Sigmoid colon (tissue), 6 donors: ENCODE measurements at regions not wholly inside any gene's neighbourhood (a gene's known extent, or its start where the extent isn't known, plus 50 kb on each side); places are given as distances from the start of the nearest gene placed in this dataset.
"Not testable (repeated sequence)": the region's sequence is repeated elsewhere in the genome, so short reads cannot be mapped to it uniquely, and the experiment has no call there.

Source experiments
- DNase-seq: peaks from one replicate; pipeline ENCODE4 v3.0.0-alpha.2; 2019
- H3K27ac ChIP-seq, 4 donors: fragments of 200-600 bp; sonication (generic); one replicate each; pipeline ENCODE4 v1.5.1; 2016 to 2019; ENCODE audit warnings: mild to moderate bottlenecking in 1 of 4
- H3K27me3 ChIP-seq, 3 donors: fragments of 200-600 bp; sonication (generic); one replicate each; pipeline ENCODE4 v1.5.1; 2019; ENCODE audit warnings: mild to moderate bottlenecking in 1 of 3
- H3K36me3 ChIP-seq, 4 donors: fragments of 200-600 bp; sonication (generic); one replicate each; pipeline ENCODE4 v1.5.1; 2016 to 2019
- H3K4me1 ChIP-seq, 4 donors: fragments of 200-600 bp; sonication (generic); one replicate each; pipeline ENCODE4 v1.5.1; 2017 to 2019
- H3K4me3 ChIP-seq, 4 donors: fragments of 200-600 bp; sonication (generic); one replicate each; pipeline ENCODE4 v1.5.1; 2017 to 2019; ENCODE audit warnings: mild to moderate bottlenecking in 2 of 4, moderate library complexity in 1 of 4
- H3K9me3 ChIP-seq, 4 donors: fragments of 200-600 bp in 3 of 4; sonication (generic) in 3 of 4; one replicate each; pipeline versions ENCODE4 v1.5.1 to v1.6.1; 2013 to 2019
- EP300 ChIP-seq, 4 donors: sonication (generic); formaldehyde crosslinking; IDR thresholded peaks; one replicate each; pipeline ENCODE4 v1.6.1; 2017; ENCODE audit warnings: antibody characterized with exemption in 4 of 4
- POLR2A ChIP-seq, 2 donors: fragments of 450-650 bp; IDR thresholded peaks; one replicate each; pipeline ENCODE4 v1.6.1; 2016; ENCODE audit warnings: antibody characterized with exemption in 2 of 2, mild to moderate bottlenecking in 2 of 2, moderate library complexity in 2 of 2
- POLR2AphosphoS5 ChIP-seq, 4 donors: sonication (generic); formaldehyde crosslinking; IDR thresholded peaks; one replicate each; pipeline ENCODE4 v1.6.1; 2017; ENCODE audit warnings: antibody characterized with exemption in 4 of 4
- WGBS, 2 donors: extraction: QIAGEN DNeasy Blood & Tissue Kit; methylation state at CpG; one replicate each; pipeline ENCODE4 v1.1.7; 2013; 5-methylcytosine and 5-hydroxymethylcytosine counted together
- intact Hi-C: fragments of 100-400 bp; cut with DNase I; formaldehyde crosslinking; loops from one replicate; pipeline ENCODE4 v1.15.1; 2023
- TF ChIP-seq, protein P1 (sequence below), 4 experiments: fragments of 450-650 bp in 3 of 4; fragments of 200-600 bp in 1 of 4; IDR thresholded peaks; one replicate each; pipeline ENCODE4 v1.5.1; 2016 to 2019; ENCODE audit warnings: antibody characterized with exemption in 4 of 4, mild to moderate bottlenecking in 3 of 4, moderate library complexity in 2 of 4
- donor health status: healthy with polysubstance abuse.
- donor health status: healthy.

DNA sequence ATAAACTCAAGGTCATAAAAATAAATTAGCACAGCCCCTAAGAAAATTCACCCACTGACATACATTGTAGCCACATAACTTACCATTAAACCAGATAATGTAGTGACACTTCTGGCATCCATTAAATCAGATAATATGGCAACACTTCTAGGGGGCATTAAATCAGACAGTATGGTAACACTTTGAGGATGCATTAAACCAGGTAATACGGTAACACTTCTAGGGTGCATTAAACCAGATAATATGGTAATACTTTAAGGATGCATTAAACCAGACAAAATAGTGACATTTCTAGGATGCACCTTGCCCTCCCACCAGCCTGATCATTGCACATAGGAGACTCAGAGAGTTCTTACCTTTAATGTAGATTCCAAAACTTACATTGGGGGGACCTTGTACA is 1220.5 kb upstream of the TMEM132C start:
- no peak for TF ChIP-seq POLR2A (IDR thresholded peaks at IDR 0.05)
- no peak for TF ChIP-seq EP300 (IDR thresholded peaks at IDR 0.05)
- 88 to 89% methylated on average over 1 of the region's 1 CpG for WGBS, 2 donors
- Histone ChIP-seq H3K4me1 (no peaks in the 10 kb centered on the region), H3K27me3 (no peaks in the 10 kb centered on the region), H3K4me3 (no peak overlapping the region), H3K36me3 (no peaks in the 10 kb centered on the region), H3K9me3 (no peaks in the 10 kb centered on the region), H3K27ac (no peak overlapping the region)
- DNase-seq = no peak
- intact Hi-C loops = no loop called here

DNA sequence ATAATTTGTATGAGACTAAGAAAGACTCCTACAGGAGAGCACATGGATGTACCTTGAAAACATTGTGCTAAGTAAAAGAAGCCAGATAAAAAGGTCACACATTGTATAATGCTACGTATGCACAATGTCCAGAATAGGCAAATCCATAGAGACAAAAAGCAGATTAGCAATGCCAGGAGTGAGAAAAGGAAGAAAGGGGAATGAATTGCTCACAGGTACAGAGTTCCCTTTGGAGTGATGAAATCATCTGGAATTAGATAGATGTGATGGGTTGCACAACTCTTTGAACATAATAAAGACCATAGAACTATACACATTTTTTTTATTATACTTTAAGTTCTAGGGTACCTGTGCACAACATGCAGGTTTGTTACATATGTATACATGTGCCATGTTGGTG is 1218.9 kb upstream of the TMEM132C start:
- H3K27me3 ChIP-seq = no peaks in the 10 kb centered on the region
- no peak for DNase-seq
- no peaks in the 10 kb centered on the region for H3K36me3 ChIP-seq
- intact Hi-C loops = no loop called here
- no peak for TF ChIP-seq POLR2A (IDR thresholded peaks at IDR 0.05)
- TF ChIP-seq, protein P1, sequence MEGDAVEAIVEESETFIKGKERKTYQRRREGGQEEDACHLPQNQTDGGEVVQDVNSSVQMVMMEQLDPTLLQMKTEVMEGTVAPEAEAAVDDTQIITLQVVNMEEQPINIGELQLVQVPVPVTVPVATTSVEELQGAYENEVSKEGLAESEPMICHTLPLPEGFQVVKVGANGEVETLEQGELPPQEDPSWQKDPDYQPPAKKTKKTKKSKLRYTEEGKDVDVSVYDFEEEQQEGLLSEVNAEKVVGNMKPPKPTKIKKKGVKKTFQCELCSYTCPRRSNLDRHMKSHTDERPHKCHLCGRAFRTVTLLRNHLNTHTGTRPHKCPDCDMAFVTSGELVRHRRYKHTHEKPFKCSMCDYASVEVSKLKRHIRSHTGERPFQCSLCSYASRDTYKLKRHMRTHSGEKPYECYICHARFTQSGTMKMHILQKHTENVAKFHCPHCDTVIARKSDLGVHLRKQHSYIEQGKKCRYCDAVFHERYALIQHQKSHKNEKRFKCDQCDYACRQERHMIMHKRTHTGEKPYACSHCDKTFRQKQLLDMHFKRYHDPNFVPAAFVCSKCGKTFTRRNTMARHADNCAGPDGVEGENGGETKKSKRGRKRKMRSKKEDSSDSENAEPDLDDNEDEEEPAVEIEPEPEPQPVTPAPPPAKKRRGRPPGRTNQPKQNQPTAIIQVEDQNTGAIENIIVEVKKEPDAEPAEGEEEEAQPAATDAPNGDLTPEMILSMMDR (IDR thresholded peaks at IDR 0.05) = no peak
- TF ChIP-seq POLR2AphosphoS5 (IDR thresholded peaks at IDR 0.05) = no peak
- no peak for TF ChIP-seq EP300 (IDR thresholded peaks at IDR 0.05)
- H3K9me3 ChIP-seq = no peaks in the 10 kb centered on the region
- WGBS, 2 donors = 89 to 94% methylated on average over 1 of the region's 1 CpG
- H3K4me1 ChIP-seq = no peaks in the 10 kb centered on the region
- no peak overlapping the region for H3K27ac ChIP-seq
- no peak overlapping the region for H3K4me3 ChIP-seq

DNA sequence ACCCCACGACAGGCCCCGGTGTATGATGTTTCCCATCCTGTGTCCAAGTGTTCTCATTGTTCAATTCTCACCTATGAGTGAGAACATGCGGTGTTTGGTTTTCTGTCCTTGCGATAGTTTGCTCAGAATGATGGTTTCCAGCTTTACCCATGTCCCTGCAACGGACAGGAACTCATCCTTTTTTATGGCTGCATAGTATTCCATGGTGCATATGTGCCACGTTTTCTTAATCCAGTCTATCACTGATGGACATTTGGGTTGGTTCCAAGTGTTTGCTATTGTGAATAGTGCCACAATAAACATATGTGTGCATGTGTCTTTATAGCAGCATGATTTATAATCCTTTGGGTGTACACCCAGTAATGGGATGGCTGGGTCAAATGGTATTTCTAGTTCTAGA is 1218.4 kb upstream of the TMEM132C start:
- H3K27ac ChIP-seq, H3K4me1 ChIP-seq, H3K9me3 ChIP-seq, H3K36me3 ChIP-seq, H3K27me3 ChIP-seq, H3K4me3 ChIP-seq, intact Hi-C loops, DNase-seq: not testable (repeated sequence)
- 86 to 87% methylated on average over 6 of the region's 6 CpGs for WGBS, 2 donors

DNA sequence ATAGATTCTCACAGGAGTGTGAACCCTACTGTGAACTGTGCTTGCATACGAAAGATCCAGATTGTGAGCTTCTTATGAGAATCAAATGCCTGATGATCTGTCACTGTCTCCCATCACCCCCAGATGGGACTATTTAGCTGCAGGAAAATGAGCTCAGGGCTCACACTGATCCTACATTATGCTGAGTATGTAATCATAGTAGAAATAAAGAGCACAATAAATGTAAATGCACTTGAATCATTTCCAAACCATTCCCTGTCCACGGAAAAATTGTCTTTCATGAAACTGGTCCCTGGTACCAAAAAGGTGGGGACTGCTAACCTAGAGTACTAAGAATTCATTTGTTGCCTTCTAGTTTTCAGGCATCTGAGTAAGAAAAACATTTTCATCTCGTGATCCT is 1215.8 kb upstream of the TMEM132C start:
- intact Hi-C loops = no loop called here
- no peaks in the 10 kb centered on the region for H3K36me3 ChIP-seq

DNA sequence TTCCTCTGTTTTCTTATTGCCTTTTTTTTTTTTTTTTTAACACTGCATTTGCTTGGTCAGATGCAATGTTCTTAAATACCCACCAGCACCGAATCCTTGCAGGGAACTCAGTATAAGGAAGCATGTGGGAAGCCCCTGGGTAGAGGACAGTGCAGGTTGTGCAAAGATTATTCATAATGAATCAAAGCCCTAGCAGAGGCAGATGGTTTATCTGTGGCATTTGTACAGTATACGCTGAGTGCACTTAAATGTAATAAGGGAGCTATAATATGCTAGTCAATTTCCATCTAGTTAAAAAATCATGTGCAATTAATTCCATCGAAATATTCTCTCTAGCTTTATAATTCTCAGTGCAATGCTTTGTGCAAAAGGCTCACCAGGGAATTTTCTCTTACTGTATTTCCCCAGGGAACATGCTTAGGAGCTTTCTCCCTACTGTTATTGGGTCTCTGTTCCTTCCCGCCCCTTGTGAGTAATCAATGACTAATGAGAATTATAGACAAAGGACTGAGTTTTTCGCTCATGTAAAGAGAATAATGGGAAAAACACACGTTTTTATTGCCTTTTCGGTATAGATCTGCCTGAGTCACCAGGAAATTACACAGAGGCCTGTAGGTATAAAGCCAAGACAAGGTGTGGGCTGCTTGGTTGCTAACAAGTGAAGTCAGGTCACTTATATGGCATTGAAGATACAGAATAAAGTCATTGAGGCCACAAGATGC is 1214.3 kb upstream of the TMEM132C start:
- DNase-seq = no peak
- Histone ChIP-seq H3K27ac (no peak overlapping the region), H3K9me3 (no peaks in the 10 kb centered on the region), H3K4me1 (no peaks in the 10 kb centered on the region), H3K27me3 (no peaks in the 10 kb centered on the region), H3K4me3 (no peak overlapping the region), H3K36me3 (no peaks in the 10 kb centered on the region)
- intact Hi-C loops = no loop called here
- TF ChIP-seq POLR2A (IDR thresholded peaks at IDR 0.05) (no peak), POLR2AphosphoS5 (IDR thresholded peaks at IDR 0.05) (no peak)
- TF ChIP-seq, protein P1 (IDR thresholded peaks at IDR 0.05) = no peak
- 58 to 76% methylated on average over 7 of the region's 7 CpGs for WGBS, 2 donors

More for the DNA sequence above, 1215.8 kb upstream of the TMEM132C start:
- TF ChIP-seq, protein P1 (IDR thresholded peaks at IDR 0.05) = no peak
- TF ChIP-seq EP300 (IDR thresholded peaks at IDR 0.05) (no peak), POLR2AphosphoS5 (IDR thresholded peaks at IDR 0.05) (no peak), POLR2A (IDR thresholded peaks at IDR 0.05) (no peak)
- Histone ChIP-seq H3K4me1 (no peaks in the 10 kb centered on the region), H3K4me3 (no peak overlapping the region), H3K27me3 (no peaks in the 10 kb centered on the region), H3K9me3 (no peaks in the 10 kb centered on the region), H3K27ac (no peak overlapping the region)
- no peak for DNase-seq
- 80 to 83% methylated on average over 3 of the region's 3 CpGs for WGBS, 2 donors

DNA sequence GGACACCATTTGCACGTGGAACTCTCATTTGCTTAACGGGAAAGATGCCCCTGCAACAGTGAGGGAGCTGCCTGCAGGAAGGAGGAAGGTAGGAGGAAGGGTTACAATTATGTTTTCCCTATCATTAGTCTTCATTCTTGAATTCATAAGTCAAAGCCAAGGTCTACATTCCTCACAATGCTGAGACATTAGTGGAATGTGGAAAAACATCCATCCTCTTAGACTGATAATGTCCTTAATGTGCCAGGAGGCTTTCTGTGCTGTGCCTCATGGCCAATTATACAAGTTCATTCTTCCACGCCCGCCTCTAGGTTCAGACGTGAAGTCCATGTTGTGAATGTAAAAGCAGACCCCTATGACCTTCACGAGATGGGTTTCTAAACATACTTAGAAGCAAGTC is 1212.4 kb upstream of the TMEM132C start:
- Histone ChIP-seq H3K4me1 (no peaks in the 10 kb centered on the region), H3K27me3 (no peaks in the 10 kb centered on the region), H3K9me3 (no peaks in the 10 kb centered on the region), H3K27ac (no peak overlapping the region), H3K36me3 (no peaks in the 10 kb centered on the region), H3K4me3 (no peak overlapping the region)
- TF ChIP-seq, protein P1 (IDR thresholded peaks at IDR 0.05) = no peak
- no peak for TF ChIP-seq POLR2A (IDR thresholded peaks at IDR 0.05)
- TF ChIP-seq EP300 (IDR thresholded peaks at IDR 0.05) = no peak
- TF ChIP-seq POLR2AphosphoS5 (IDR thresholded peaks at IDR 0.05) = no peak
- DNase-seq = no peak
- intact Hi-C loops = no loop called here
- WGBS, 2 donors = 73 to 83% methylated on average over 6 of the region's 6 CpGs
